IMR-90 (cell line): ENCODE measurements at regions not wholly inside any gene's neighbourhood (a gene's known extent, or its start where the extent isn't known, plus 50 kb on each side); places are given as distances from the start of the nearest gene placed in this dataset.

Source experiments
- CEBPB ChIP-seq: IDR thresholded peaks from 2 replicates; pipeline ENCODE4 v1.6.1; 2012; ENCODE audit warnings: low read depth, low read length, improper control_type of control experiment
- MXI1 ChIP-seq: IDR thresholded peaks from 2 replicates; pipeline ENCODE4 v1.6.1; 2012; ENCODE audit warnings: low read depth, mild to moderate bottlenecking, low read length, moderate library complexity, borderline replicate concordance
- NFE2L2 ChIP-seq: fragments of 150-350 bp; IDR thresholded peaks from 2 replicates; pipeline ENCODE4 v1.6.1; 2016; ENCODE audit warnings: low read depth, mild to moderate bottlenecking, low read length
- POLR2A ChIP-seq: IDR thresholded peaks from 2 replicates; pipeline ENCODE4 v1.6.1; 2012; ENCODE audit warnings: mild to moderate bottlenecking, low read depth, low read length
- RCOR1 ChIP-seq: IDR thresholded peaks from 2 replicates; pipeline ENCODE4 v1.6.1; 2012; ENCODE audit warnings: mild to moderate bottlenecking, low read length, improper control_type of control experiment; ENCODE audit not compliant: insufficient replicate concordance
- RFX5 ChIP-seq: IDR thresholded peaks from 2 replicates; pipeline ENCODE4 v1.8.0; 2012; ENCODE audit warnings: low read depth, mild to moderate bottlenecking, low read length, moderate library complexity
- TF ChIP-seq, protein P1 (sequence below): conservative IDR thresholded peaks from 2 replicates; pipeline ENCODE4 v1.5.1; 2012; ENCODE audit warnings: mild to moderate bottlenecking, low read depth, low read length, improper control_type of control experiment
- TF ChIP-seq, protein P2 (sequence below): fragments of 150-350 bp; IDR thresholded peaks from 2 replicates; pipeline ENCODE4 v1.6.1; 2017; ENCODE audit warnings: mild to moderate bottlenecking, antibody characterized with exemption, low read length, low read depth

DNA sequence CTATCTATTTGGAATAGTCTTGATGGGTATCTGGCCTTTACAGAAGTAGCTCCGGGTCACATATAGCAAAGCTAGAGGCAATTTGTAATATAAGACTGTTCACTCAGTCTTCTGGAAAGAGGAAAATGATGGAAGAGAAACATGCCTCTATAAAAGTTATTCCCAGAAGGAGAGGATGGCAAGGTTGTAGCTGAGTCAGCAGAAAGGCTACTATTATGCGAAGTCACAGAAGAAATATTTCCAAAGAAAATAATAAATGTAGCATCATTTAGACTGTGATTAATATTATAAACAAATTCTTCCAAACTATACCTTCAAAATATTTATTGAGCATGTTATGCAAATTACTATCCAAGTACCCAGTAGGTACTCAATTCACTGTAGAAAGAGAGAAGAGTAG is 1027.7 kb upstream of the TMEFF2 start:
- TF ChIP-seq, protein P1, sequence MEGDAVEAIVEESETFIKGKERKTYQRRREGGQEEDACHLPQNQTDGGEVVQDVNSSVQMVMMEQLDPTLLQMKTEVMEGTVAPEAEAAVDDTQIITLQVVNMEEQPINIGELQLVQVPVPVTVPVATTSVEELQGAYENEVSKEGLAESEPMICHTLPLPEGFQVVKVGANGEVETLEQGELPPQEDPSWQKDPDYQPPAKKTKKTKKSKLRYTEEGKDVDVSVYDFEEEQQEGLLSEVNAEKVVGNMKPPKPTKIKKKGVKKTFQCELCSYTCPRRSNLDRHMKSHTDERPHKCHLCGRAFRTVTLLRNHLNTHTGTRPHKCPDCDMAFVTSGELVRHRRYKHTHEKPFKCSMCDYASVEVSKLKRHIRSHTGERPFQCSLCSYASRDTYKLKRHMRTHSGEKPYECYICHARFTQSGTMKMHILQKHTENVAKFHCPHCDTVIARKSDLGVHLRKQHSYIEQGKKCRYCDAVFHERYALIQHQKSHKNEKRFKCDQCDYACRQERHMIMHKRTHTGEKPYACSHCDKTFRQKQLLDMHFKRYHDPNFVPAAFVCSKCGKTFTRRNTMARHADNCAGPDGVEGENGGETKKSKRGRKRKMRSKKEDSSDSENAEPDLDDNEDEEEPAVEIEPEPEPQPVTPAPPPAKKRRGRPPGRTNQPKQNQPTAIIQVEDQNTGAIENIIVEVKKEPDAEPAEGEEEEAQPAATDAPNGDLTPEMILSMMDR: no peak
- TF ChIP-seq MXI1 (no peak), POLR2A (no peak), RCOR1 (no peak), RFX5 (no peak), CEBPB (no peak), NFE2L2 (no peak)
- TF ChIP-seq, protein P2, sequence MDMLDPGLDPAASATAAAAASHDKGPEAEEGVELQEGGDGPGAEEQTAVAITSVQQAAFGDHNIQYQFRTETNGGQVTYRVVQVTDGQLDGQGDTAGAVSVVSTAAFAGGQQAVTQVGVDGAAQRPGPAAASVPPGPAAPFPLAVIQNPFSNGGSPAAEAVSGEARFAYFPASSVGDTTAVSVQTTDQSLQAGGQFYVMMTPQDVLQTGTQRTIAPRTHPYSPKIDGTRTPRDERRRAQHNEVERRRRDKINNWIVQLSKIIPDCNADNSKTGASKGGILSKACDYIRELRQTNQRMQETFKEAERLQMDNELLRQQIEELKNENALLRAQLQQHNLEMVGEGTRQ: no peak
